Naive thymus-derived CD8-positive, alpha-beta T cell (primary cell): ENCODE measurements at regions not wholly inside any gene's neighbourhood (a gene's known extent, or its start where the extent isn't known, plus 50 kb on each side); places are given as distances from the start of the nearest gene placed in this dataset.
"Not testable (repeated sequence)": the region's sequence is repeated elsewhere in the genome, so short reads cannot be mapped to it uniquely, and the experiment has no call there.

Experiments used
- ATAC-seq, 2 donors: fragments of 150-1000 bp; cut with Tn5 transposase in 1 of 2; sonication (Bioruptor Pico), chemical (Tn5 transposase) in 1 of 2; 1 replicate in 1 of 2; 2 replicates in 1 of 2; pipeline ENCODE4 v1.10.0; 2021; ENCODE audit warnings: mild to moderate bottlenecking in 2 of 2, moderate library complexity in 2 of 2
- POLR2A ChIA-PET: fragments of 350-600 bp; sonication (Branson Sonifier 250); formaldehyde crosslinking; loops from one replicate; lab custom pipeline; 2021; ENCODE audit warnings: antibody characterized with exemption; lab: Charles Lee
- DNase-seq, 10 donors: peaks; one replicate each; pipeline versions ENCODE4 v3.0.0 to v3.0.0-alpha.2; 2020 to 2022
- H3K27ac Mint-ChIP-seq, 10 donors: one replicate each; pipeline ENCODE4 v1.8.0; 2020 to 2022; ENCODE audit warnings: mild to moderate bottlenecking in 10 of 10, mixed read lengths in 10 of 10, moderate library complexity in 4 of 10, inconsistent platforms in 1 of 10
- H3K27me3 Mint-ChIP-seq, 5 donors: one replicate each; pipeline ENCODE4 v1.8.0; 2021 to 2022; ENCODE audit warnings: mixed read lengths in 5 of 5
- H3K36me3 Mint-ChIP-seq, 3 donors: one replicate each; pipeline ENCODE4 v1.8.0; 2020 to 2022; ENCODE audit warnings: mixed read lengths in 3 of 3, mild to moderate bottlenecking in 2 of 3, inconsistent platforms in 1 of 3
- H3K4me1 Mint-ChIP-seq, 4 donors: one replicate each; pipeline ENCODE4 v1.8.0; 2021 to 2022; ENCODE audit warnings: mixed read lengths in 4 of 4
- H3K4me3 Mint-ChIP-seq, 10 donors: one replicate each; pipeline ENCODE4 v1.8.0; 2020 to 2022; ENCODE audit warnings: mild to moderate bottlenecking in 10 of 10, mixed read lengths in 10 of 10, moderate library complexity in 6 of 10, inconsistent platforms in 1 of 10
- H3K9me3 Mint-ChIP-seq, 9 donors: one replicate each; pipeline ENCODE4 v1.8.0; 2020 to 2022; ENCODE audit warnings: mixed read lengths in 9 of 9, mild to moderate bottlenecking in 3 of 9, inconsistent platforms in 1 of 9, moderate library complexity in 1 of 9

GRCh38 chr2:215630796-215631195, 194.9 kb upstream of the FN1 start:
- POLR2A ChIA-PET, ATAC-seq, H3K27me3 Mint-ChIP-seq, H3K27ac Mint-ChIP-seq, DNase-seq, H3K4me1 Mint-ChIP-seq, H3K4me3 Mint-ChIP-seq: not testable (repeated sequence)
- Mint-ChIP-seq H3K36me3 (peaks cover 0 to 33% (median 14%) of the 10 kb centered on the region in 3 donors), H3K9me3 (peaks cover 14 to 44% (median 35%) of the 10 kb centered on the region in 9 donors)

DNA sequence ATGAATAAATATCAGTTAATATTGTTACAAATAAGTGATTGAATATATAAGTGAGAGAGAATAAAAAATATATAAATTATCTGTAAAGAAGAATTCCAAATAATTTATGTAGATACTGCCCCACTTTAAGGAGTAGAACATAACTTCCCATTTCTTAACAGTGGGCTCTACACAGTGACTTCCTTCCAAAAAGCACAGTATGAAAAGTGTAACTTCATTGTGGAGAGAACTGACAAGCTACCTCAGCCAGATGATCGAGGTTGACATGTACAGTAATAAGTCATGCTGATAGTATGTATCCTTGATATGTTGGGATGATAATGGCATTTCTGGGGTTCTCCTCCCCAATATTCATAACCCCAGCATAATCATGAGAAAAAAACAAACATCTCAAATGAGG, 191.9 kb upstream of the FN1 start:
- no peak for ATAC-seq
- peaks cover 8 to 23% (median 16%) of the 10 kb centered on the region in 9 donors for H3K9me3 Mint-ChIP-seq
- H3K4me3 Mint-ChIP-seq, result no peak overlapping the region
- no peaks in the 10 kb centered on the region for H3K4me1 Mint-ChIP-seq
- POLR2A ChIA-PET, result no interaction called here
- H3K36me3 Mint-ChIP-seq, result peaks cover 0 to 13% (median 5%) of the 10 kb centered on the region in 3 donors
- H3K27ac Mint-ChIP-seq, result no peak overlapping the region
- peaks cover 0 to 3% (median 2%) of the 10 kb centered on the region in 5 donors for H3K27me3 Mint-ChIP-seq
- no peak for DNase-seq

DNA sequence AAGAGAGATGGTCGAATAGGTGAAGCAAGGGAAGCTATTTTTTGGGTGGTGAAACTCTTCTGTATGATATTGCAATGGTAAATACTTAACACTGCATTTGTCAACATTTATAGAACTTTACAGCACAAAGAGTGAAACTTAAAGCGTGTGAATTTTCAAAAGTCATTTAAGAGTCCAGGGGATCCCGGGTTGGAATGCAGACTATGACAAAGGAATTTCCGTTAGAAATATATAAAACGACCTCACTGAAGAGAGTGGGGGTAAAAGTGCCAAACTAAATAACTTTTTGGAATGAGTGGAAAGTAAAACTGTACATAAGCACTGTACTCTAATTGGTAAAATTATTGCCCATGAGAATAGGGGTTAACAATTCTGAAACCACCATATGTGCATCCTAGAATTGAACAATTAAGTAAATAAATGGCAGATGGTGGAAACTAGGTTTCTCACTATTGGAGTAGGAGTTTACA, 191.0 kb upstream of the FN1 start:
- DNase-seq (no peak), ATAC-seq (no peak)
- POLR2A ChIA-PET, result no interaction called here
- peaks cover 0 to 16% (median 8%) of the 10 kb centered on the region in 9 donors for H3K9me3 Mint-ChIP-seq
- H3K27me3 Mint-ChIP-seq, result peaks cover 1 to 8% (median 3%) of the 10 kb centered on the region in 5 donors
- no peak overlapping the region for H3K4me3 Mint-ChIP-seq
- H3K27ac Mint-ChIP-seq, result no peak overlapping the region
- H3K4me1 Mint-ChIP-seq, result no peaks in the 10 kb centered on the region
- H3K36me3 Mint-ChIP-seq, result peaks cover 0 to 6% (median 0%) of the 10 kb centered on the region in 3 donors

GRCh38 chr2:215626063-215626462, 190.2 kb upstream of the FN1 start:
- Mint-ChIP-seq H3K4me1 (no peaks in the 10 kb centered on the region), H3K36me3 (no peaks in the 10 kb centered on the region), H3K27ac (no peak overlapping the region), H3K27me3 (peaks cover 3 to 16% (median 4%) of the 10 kb centered on the region in 5 donors), H3K4me3 (no peak overlapping the region), H3K9me3 (peaks cover 0 to 8% (median 2%) of the 10 kb centered on the region in 9 donors)
- POLR2A ChIA-PET, result no interaction called here
- no peak for DNase-seq
- no peak for ATAC-seq

DNA sequence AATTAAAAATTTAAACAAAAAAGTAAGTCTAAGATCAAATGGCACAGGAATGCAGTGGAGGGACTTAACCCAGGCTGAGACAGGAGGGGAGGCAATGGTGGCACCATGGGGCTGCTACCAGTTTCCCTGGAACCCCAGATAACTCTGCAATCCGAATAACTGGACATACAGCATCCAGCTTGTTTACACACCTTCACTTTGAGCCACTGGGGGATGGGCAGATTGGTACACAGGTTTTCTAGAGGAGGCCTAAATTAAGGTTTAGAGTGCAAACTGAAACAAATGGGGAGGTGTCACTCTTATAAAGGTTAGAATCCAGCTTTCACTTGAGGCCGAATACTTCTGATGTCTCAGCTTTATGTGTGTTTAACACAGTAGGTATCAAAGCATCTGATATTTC, 189.3 kb upstream of the FN1 start:
- no peak overlapping the region for H3K4me3 Mint-ChIP-seq
- no peak for ATAC-seq
- DNase-seq, result no peak
- H3K36me3 Mint-ChIP-seq, result no peaks in the 10 kb centered on the region
- H3K9me3 Mint-ChIP-seq, result peaks cover 0 to under 1% (median 0%) of the 10 kb centered on the region in 9 donors
- peaks cover 5 to 24% (median 8%) of the 10 kb centered on the region in 5 donors for H3K27me3 Mint-ChIP-seq
- POLR2A ChIA-PET, result interaction anchor here (0.6 kb wide), 1 partner anchor 25 kb away, joined by 3 read pairs; no protein-coding TSS in a partner anchor
- no peak overlapping the region for H3K27ac Mint-ChIP-seq
- H3K4me1 Mint-ChIP-seq, result peaks cover 0 to 2% (median 0%) of the 10 kb centered on the region in 4 donors

- ATAC-seq (no peak), DNase-seq (no peak)
- H3K4me1 Mint-ChIP-seq, result peaks cover under 1 to 10% (median 5%) of the 10 kb centered on the region in 4 donors
- H3K36me3 Mint-ChIP-seq, result no peaks in the 10 kb centered on the region
- H3K9me3 Mint-ChIP-seq, result no peaks in the 10 kb centered on the region
- POLR2A ChIA-PET, result no interaction called here
- H3K27me3 Mint-ChIP-seq, result peaks cover 5 to 29% (median 13%) of the 10 kb centered on the region in 5 donors
- H3K27ac Mint-ChIP-seq, result no peak overlapping the region
- H3K4me3 Mint-ChIP-seq, result no peak overlapping the region
Observed at GRCh38 chr2:215624423-215624829, 188.6 kb upstream of the FN1 start.

- POLR2A ChIA-PET, result no interaction called here
- Mint-ChIP-seq H3K4me3 (no peak overlapping the region), H3K9me3 (no peaks in the 10 kb centered on the region), H3K4me1 (peaks cover 3 to 11% (median 6%) of the 10 kb centered on the region in 4 donors), H3K36me3 (no peaks in the 10 kb centered on the region), H3K27me3 (peaks cover 5 to 29% (median 14%) of the 10 kb centered on the region in 5 donors), H3K27ac (no peak overlapping the region)
- ATAC-seq (no peak), DNase-seq (no peak)
Observed at GRCh38 chr2:215622837-215623236, 187.0 kb upstream of the FN1 start.

- Mint-ChIP-seq H3K27ac (no peak overlapping the region), H3K36me3 (no peaks in the 10 kb centered on the region), H3K4me1 (peaks cover 3 to 11% (median 6%) of the 10 kb centered on the region in 4 donors), H3K27me3 (peaks cover 4 to 29% (median 16%) of the 10 kb centered on the region in 5 donors), H3K9me3 (peaks cover 0 to 2% (median 0%) of the 10 kb centered on the region in 9 donors), H3K4me3 (no peak overlapping the region)
- ATAC-seq (no peak), DNase-seq (no peak)
- POLR2A ChIA-PET, result no interaction called here
Observed at GRCh38 chr2:215621381-215621780, 185.5 kb upstream of the FN1 start.

- ATAC-seq, result no peak
- Mint-ChIP-seq H3K9me3 (peaks cover 0 to 2% (median 0%) of the 10 kb centered on the region in 9 donors), H3K27ac (no peak overlapping the region), H3K4me1 (peaks cover 3 to 11% (median 6%) of the 10 kb centered on the region in 4 donors), H3K4me3 (peak overlapping the region in 1 of 10 donors; percentile 68), H3K36me3 (peaks cover 0 to 1% (median 0%) of the 10 kb centered on the region in 3 donors), H3K27me3 (peaks cover 4 to 29% (median 16%) of the 10 kb centered on the region in 5 donors)
- POLR2A ChIA-PET, result no interaction called here
- no peak for DNase-seq
Observed at GRCh38 chr2:215620528-215620927, 184.7 kb upstream of the FN1 start.

- DNase-seq, result no peak
- ATAC-seq, result no peak
- H3K27ac Mint-ChIP-seq, result no peak overlapping the region
- POLR2A ChIA-PET, result no interaction called here
- H3K4me1 Mint-ChIP-seq, result peaks cover 3 to 11% (median 6%) of the 10 kb centered on the region in 4 donors
- peaks cover 0 to 2% (median 0%) of the 10 kb centered on the region in 9 donors for H3K9me3 Mint-ChIP-seq
- peak overlapping the region in 4 of 10 donors; percentile 28 to 70 (median 54) for H3K4me3 Mint-ChIP-seq
- peaks cover 4 to 29% (median 16%) of the 10 kb centered on the region in 5 donors for H3K27me3 Mint-ChIP-seq
- H3K36me3 Mint-ChIP-seq, result peaks cover 0 to 3% (median 0%) of the 10 kb centered on the region in 3 donors
Observed at GRCh38 chr2:215619989-215620388, 184.1 kb upstream of the FN1 start.

DNA sequence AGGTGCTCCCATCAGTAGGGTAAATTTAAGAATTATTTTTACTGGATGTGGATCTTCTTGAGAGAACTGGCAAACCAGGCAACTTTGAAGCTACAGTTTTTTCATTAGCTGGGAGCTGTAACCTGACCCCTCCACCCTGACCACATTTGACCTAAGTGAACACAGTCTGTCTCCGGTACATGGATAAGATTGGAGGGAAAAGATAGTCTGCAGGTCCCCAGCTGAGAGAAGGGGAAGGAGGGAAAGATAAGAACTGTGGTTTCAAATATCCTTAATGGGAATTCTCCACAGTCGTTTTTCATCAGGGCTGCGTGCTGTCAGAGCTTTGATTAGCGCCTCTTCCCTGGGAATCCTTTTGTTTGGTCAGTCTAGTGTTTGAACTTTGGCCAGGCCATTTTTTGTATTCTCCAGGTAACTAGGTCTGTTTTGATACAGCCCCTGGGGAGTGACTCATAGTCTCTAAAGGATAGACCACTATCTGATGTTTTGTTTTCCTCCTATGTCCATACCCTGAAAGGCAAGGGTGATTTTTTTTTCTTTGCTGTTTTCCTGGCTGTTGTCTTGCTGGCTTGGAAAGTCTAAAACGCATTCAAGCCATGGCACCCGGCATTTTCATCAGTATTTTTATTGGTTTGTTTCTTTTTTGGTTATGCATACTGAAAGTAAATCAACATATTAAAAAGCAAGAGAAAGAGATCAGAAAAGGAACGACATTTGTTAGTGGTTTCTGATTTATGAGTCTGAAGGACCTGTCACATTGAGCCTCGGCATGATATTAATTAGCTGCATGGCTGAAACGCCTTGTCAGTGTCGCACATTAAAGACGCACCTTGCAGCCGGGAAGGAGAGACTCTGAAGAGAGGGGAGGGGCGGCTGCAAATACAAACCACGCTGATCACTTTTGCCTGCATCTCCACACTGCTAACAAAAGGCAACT, 183.4 kb upstream of the FN1 start:
- DNase-seq, result no peak
- H3K4me3 Mint-ChIP-seq, result peak overlapping the region in 5 of 10 donors; percentile 28 to 70 (median 63)
- H3K9me3 Mint-ChIP-seq, result peaks cover 0 to 2% (median 0%) of the 10 kb centered on the region in 9 donors
- POLR2A ChIA-PET, result no interaction called here
- H3K36me3 Mint-ChIP-seq, result peaks cover 0 to 3% (median 0%) of the 10 kb centered on the region in 3 donors
- no peak for ATAC-seq
- H3K4me1 Mint-ChIP-seq, result peaks cover 3 to 11% (median 6%) of the 10 kb centered on the region in 4 donors
- H3K27ac Mint-ChIP-seq, result peak overlapping the region in 1 of 10 donors; percentile 43
- peaks cover 5 to 35% (median 16%) of the 10 kb centered on the region in 5 donors for H3K27me3 Mint-ChIP-seq

- Mint-ChIP-seq H3K4me3 (no peak overlapping the region), H3K27ac (no peak overlapping the region), H3K36me3 (peaks cover 0 to 3% (median 0%) of the 10 kb centered on the region in 3 donors), H3K27me3 (peaks cover 5 to 37% (median 16%) of the 10 kb centered on the region in 5 donors), H3K9me3 (peaks cover 0 to 2% (median 0%) of the 10 kb centered on the region in 9 donors), H3K4me1 (peaks cover 3 to 11% (median 6%) of the 10 kb centered on the region in 4 donors)
- ATAC-seq (no peak), DNase-seq (no peak)
- POLR2A ChIA-PET, result no interaction called here
Observed at GRCh38 chr2:215618145-215618544, 182.3 kb upstream of the FN1 start.
